GM21825 (cell line): ENCODE measurements at regions not wholly inside any gene's neighbourhood (a gene's known extent, or its start where the extent isn't known, plus 50 kb on each side); places are given as distances from the start of the nearest gene placed in this dataset.
A peak's percentile ranks its signal among the peaks of the same experiment; 100 is the strongest.
"Not testable (repeated sequence)": the region's sequence is repeated elsewhere in the genome, so short reads cannot be mapped to it uniquely, and the experiment has no call there.

Experiments
- ATAC-seq: cut with Tn5 transposase; IDR thresholded peaks from one replicate; pipeline ENCODE4 v1.9.1; 2021; ENCODE audit warnings: mild to moderate bottlenecking, moderate library complexity; ENCODE audit not compliant: unreplicated experiment

GRCh38 chr3:519026-519425 lies 322.5 kb downstream of the CHL1 start:
- no peak for ATAC-seq

GRCh38 chr3:522888-523287 lies 326.3 kb downstream of the CHL1 start:
- no peak for ATAC-seq

- no peak for ATAC-seq
These were observed 328.9 kb downstream of the CHL1 start for GRCh38 chr3:525415-525814.

GRCh38 chr3:535566-536416 lies 339.2 kb downstream of the CHL1 start:
- no peak for ATAC-seq

GRCh38 chr3:536417-536813 lies 339.9 kb downstream of the CHL1 start:
- ATAC-seq = no peak

- ATAC-seq = no peak
These were observed 344.7 kb downstream of the CHL1 start for GRCh38 chr3:541062-541801.

- ATAC-seq = no peak
These were observed 345.5 kb downstream of the CHL1 start for GRCh38 chr3:542021-542420.

- no peak for ATAC-seq
These were observed 353.1 kb downstream of the CHL1 start for GRCh38 chr3:549636-550035.

- ATAC-seq = no peak
These were observed 353.9 kb downstream of the CHL1 start for GRCh38 chr3:550471-550870.

GRCh38 chr3:557972-558371 lies 361.4 kb downstream of the CHL1 start:
- peak; percentile 91 for ATAC-seq

- no peak for ATAC-seq
These were observed 371.1 kb downstream of the CHL1 start for GRCh38 chr3:567488-568185.

GRCh38 chr3:579529-579928 lies 383.0 kb downstream of the CHL1 start:
- ATAC-seq = not testable (repeated sequence)

GRCh38 chr3:589066-589465 lies 392.5 kb downstream of the CHL1 start:
- not testable (repeated sequence) for ATAC-seq

- ATAC-seq = not testable (repeated sequence)
These were observed 400.7 kb downstream of the CHL1 start for GRCh38 chr3:597304-597703.

- ATAC-seq = not testable (repeated sequence)
These were observed 401.2 kb downstream of the CHL1 start for GRCh38 chr3:597746-598145.

GRCh38 chr3:607480-607879 lies 410.9 kb downstream of the CHL1 start:
- ATAC-seq = not testable (repeated sequence)

GRCh38 chr3:621714-622113 lies 425.2 kb downstream of the CHL1 start:
- ATAC-seq = no peak

- ATAC-seq = no peak
These were observed 425.8 kb downstream of the CHL1 start for GRCh38 chr3:622314-622713.

GRCh38 chr3:623914-624545 lies 427.5 kb downstream of the CHL1 start:
- ATAC-seq = no peak

- ATAC-seq = peak; percentile 70
These were observed 436.1 kb downstream of the CHL1 start for GRCh38 chr3:632571-633170.

GRCh38 chr3:634511-634910 lies 437.9 kb downstream of the CHL1 start:
- ATAC-seq = no peak
